Activated CD4-positive, alpha-beta T cell treated with anti-CD3 and anti-CD28 coated beads, Interleukin-2, amount 50 U/mL, for 16 hours (primary cell): ENCODE measurements at regions not wholly inside any gene's neighbourhood (a gene's known extent, or its start where the extent isn't known, plus 50 kb on each side); places are given as distances from the start of the nearest gene placed in this dataset.
"Not testable (repeated sequence)": the region's sequence is repeated elsewhere in the genome, so short reads cannot be mapped to it uniquely, and the experiment has no call there.

Source experiments
- DNase-seq: peaks from one replicate; pipeline ENCODE4 v3.0.0-alpha.2; 2020

GRCh38 chr20:29031262-29031982, 2226.0 kb upstream of the DEFB115 start:
- DNase-seq = not testable (repeated sequence)

GRCh38 chr20:29044239-29044638, 2213.2 kb upstream of the DEFB115 start:
- not testable (repeated sequence) for DNase-seq

GRCh38 chr20:29050008-29050606, 2207.4 kb upstream of the DEFB115 start:
- peak; percentile 35 for DNase-seq

- not testable (repeated sequence) for DNase-seq
These were observed 2199.5 kb upstream of the DEFB115 start for GRCh38 chr20:29057866-29058484.

- DNase-seq = not testable (repeated sequence)
These were observed 2195.0 kb upstream of the DEFB115 start for GRCh38 chr20:29062451-29062850.

- DNase-seq = not testable (repeated sequence)
These were observed 2191.1 kb upstream of the DEFB115 start for GRCh38 chr20:29066341-29066740.

GRCh38 chr20:29073640-29074039, 2183.8 kb upstream of the DEFB115 start:
- DNase-seq = not testable (repeated sequence)

- DNase-seq = no peak
These were observed 2177.4 kb upstream of the DEFB115 start for GRCh38 chr20:29079769-29080690.

- not testable (repeated sequence) for DNase-seq
These were observed 2175.8 kb upstream of the DEFB115 start for GRCh38 chr20:29081712-29082111.

- no peak for DNase-seq
These were observed 2171.8 kb upstream of the DEFB115 start for GRCh38 chr20:29085625-29086024.

GRCh38 chr20:29086145-29086718, 2171.2 kb upstream of the DEFB115 start:
- not testable (repeated sequence) for DNase-seq

GRCh38 chr20:29086938-29087337, 2170.5 kb upstream of the DEFB115 start:
- no peak for DNase-seq

GRCh38 chr20:29087887-29088286, 2169.6 kb upstream of the DEFB115 start:
- not testable (repeated sequence) for DNase-seq

GRCh38 chr20:29088472-29088871, 2169.0 kb upstream of the DEFB115 start:
- DNase-seq = not testable (repeated sequence)

- not testable (repeated sequence) for DNase-seq
These were observed 2168.1 kb upstream of the DEFB115 start for GRCh38 chr20:29089409-29089808.

GRCh38 chr20:29093958-29094357, 2163.5 kb upstream of the DEFB115 start:
- DNase-seq = not testable (repeated sequence)

- DNase-seq = not testable (repeated sequence)
These were observed 2160.8 kb upstream of the DEFB115 start for GRCh38 chr20:29096695-29097094.

GRCh38 chr20:29107884-29108283, 2149.6 kb upstream of the DEFB115 start:
- not testable (repeated sequence) for DNase-seq

GRCh38 chr20:29109386-29109785, 2148.1 kb upstream of the DEFB115 start:
- DNase-seq = not testable (repeated sequence)

GRCh38 chr20:29115097-29115496, 2142.4 kb upstream of the DEFB115 start:
- not testable (repeated sequence) for DNase-seq

- DNase-seq = no peak
These were observed 2138.3 kb upstream of the DEFB115 start for GRCh38 chr20:29119141-29119540.

- not testable (repeated sequence) for DNase-seq
These were observed 2137.8 kb upstream of the DEFB115 start for GRCh38 chr20:29119684-29120083.
